ENCODE measurements at regions not wholly inside any gene's neighbourhood (a gene's known extent, or its start where the extent isn't known, plus 50 kb on each side); places are given as distances from the start of the nearest gene placed in this dataset.

DNA sequence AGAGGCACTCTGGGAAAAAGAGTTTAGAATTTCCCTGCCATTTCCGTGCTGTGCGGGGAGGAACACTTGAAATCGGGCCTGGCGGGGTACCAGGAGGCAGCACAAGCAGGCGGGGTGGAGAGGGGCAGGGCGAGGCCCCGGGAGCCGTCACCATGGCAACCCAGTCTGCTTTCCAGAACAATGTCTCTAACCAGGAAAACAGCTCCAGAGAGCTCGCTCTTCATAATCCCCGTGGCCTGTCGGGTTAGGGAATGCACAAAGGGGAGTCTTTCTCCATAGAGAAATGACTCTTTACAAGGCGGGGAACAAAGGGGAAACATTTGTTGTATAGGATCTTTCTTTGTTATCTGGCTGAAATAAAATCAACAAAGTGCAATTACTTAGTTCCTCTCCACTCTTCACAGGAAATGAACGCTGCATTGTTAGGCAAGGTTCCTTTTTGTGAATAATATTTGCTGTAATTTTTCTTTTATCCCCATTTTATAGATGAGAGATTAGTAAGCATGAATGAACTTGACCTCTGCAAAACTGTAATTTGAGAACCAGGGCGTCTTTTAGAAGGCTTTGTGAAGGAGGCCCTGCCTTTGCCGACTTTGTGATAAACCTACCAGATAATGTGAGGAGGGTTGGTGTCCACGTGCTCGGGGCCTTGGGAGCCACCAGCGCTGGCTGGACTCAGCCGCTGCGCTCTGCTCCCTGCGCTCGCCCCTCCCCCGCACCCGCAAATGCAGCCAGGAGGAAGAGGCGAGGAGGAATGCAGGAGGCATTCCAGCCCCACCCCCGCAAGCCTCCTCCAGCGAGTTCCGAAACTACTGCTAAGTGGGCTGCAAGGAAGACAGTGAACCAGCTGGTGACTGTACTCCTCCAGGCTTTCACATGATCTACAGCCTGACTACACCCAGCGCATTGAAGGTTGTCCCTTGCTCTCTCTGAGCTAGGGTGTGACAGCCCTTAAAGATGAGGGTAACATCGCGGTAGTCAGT lies 105.2 kb upstream of the ATF7IP start:
- TF ChIP-seq ZBTB20 (CRISPR knock-in tag; IDR thresholded peaks at IDR 0.05; ENCODE audit: borderline replicate concordance, low read depth) (no peak), PAX8 (CRISPR knock-in tag; IDR thresholded peaks at IDR 0.05; ENCODE audit: borderline replicate concordance) (no peak), THAP11 (CRISPR knock-in tag; IDR thresholded peaks at IDR 0.05) (0 out of 2 replicates have a peak, but pooled peaks have one; percentile 15), FUBP1 (CRISPR knock-in tag; IDR thresholded peaks at IDR 0.05; ENCODE audit: borderline replicate concordance) (no peak), NCOA1 (CRISPR knock-in tag; IDR thresholded peaks at IDR 0.05) (no peak), POLR2A (IDR thresholded peaks at IDR 0.05; ENCODE audit: insufficient read depth in 1 of 2, low read depth in 2 of 2, low read length in 2 of 2) (no peak), CTCF (CRISPR knock-in tag; IDR thresholded peaks at IDR 0.05) (no peak), RARG (CRISPR knock-in tag; IDR thresholded peaks at IDR 0.05; ENCODE audit: low read depth) (no peak)
- TF ChIP-seq, protein P1, sequence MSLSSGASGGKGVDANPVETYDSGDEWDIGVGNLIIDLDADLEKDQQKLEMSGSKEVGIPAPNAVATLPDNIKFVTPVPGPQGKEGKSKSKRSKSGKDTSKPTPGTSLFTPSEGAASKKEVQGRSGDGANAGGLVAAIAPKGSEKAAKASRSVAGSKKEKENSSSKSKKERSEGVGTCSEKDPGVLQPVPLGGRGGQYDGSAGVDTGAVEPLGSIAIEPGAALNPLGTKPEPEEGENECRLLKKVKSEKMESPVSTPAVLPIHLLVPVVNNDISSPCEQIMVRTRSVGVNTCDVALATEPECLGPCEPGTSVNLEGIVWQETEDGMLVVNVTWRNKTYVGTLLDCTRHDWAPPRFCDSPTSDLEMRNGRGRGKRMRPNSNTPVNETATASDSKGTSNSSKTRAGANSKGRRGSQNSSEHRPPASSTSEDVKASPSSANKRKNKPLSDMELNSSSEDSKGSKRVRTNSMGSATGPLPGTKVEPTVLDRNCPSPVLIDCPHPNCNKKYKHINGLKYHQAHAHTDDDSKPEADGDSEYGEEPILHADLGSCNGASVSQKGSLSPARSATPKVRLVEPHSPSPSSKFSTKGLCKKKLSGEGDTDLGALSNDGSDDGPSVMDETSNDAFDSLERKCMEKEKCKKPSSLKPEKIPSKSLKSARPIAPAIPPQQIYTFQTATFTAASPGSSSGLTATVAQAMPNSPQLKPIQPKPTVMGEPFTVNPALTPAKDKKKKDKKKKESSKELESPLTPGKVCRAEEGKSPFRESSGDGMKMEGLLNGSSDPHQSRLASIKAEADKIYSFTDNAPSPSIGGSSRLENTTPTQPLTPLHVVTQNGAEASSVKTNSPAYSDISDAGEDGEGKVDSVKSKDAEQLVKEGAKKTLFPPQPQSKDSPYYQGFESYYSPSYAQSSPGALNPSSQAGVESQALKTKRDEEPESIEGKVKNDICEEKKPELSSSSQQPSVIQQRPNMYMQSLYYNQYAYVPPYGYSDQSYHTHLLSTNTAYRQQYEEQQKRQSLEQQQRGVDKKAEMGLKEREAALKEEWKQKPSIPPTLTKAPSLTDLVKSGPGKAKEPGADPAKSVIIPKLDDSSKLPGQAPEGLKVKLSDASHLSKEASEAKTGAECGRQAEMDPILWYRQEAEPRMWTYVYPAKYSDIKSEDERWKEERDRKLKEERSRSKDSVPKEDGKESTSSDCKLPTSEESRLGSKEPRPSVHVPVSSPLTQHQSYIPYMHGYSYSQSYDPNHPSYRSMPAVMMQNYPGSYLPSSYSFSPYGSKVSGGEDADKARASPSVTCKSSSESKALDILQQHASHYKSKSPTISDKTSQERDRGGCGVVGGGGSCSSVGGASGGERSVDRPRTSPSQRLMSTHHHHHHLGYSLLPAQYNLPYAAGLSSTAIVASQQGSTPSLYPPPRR (CRISPR knock-in tag; IDR thresholded peaks at IDR 0.05; ENCODE audit: borderline replicate concordance) = no peak

All from HepG2 (cell line).